C4-2B (cell line): ENCODE measurements at regions not wholly inside any gene's neighbourhood (a gene's known extent, or its start where the extent isn't known, plus 50 kb on each side); places are given as distances from the start of the nearest gene placed in this dataset.

Experiments
- CTCF ChIP-seq: fragments of 450-650 bp; conservative IDR thresholded peaks from 2 replicates; pipeline ENCODE4 v1.5.1; 2017; ENCODE audit warnings: mild to moderate bottlenecking
- ZFX ChIP-seq: fragments of 450-650 bp; IDR thresholded peaks from 2 replicates; pipeline ENCODE4 v1.6.1; 2017

GRCh38 chr4:13728761-13729160 lies 101.2 kb upstream of the BOD1L1 start:
- no peak for TF ChIP-seq CTCF
- no peak for TF ChIP-seq ZFX
